GM21360 (cell line): ENCODE measurements at regions not wholly inside any gene's neighbourhood (a gene's known extent, or its start where the extent isn't known, plus 50 kb on each side); places are given as distances from the start of the nearest gene placed in this dataset.

Experiments used
- ATAC-seq: cut with Tn5 transposase; IDR thresholded peaks from one replicate; pipeline ENCODE4 v1.9.1; 2021; ENCODE audit warnings: mild to moderate bottlenecking, moderate library complexity; ENCODE audit not compliant: unreplicated experiment

DNA sequence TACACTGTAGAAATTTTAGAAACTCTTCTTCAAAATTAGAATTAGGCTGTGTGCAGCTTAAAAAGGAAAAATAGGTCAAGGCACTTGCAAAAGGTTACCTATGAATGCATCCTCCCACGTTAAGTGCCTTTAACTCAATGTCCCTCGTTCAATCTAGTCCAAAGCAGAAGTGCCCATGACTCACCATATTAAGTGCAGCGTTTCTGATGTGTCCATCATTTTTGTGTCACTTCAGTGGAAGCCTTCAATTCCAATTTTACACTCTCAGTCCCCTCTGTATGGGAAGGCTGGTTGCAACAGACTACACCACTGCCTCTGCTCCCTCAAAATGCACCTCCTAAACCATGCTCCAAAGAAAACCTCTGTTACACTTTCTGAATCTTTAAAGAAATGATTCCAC lies 53.4 kb downstream of the FOXB1 start:
- no peak for ATAC-seq

DNA sequence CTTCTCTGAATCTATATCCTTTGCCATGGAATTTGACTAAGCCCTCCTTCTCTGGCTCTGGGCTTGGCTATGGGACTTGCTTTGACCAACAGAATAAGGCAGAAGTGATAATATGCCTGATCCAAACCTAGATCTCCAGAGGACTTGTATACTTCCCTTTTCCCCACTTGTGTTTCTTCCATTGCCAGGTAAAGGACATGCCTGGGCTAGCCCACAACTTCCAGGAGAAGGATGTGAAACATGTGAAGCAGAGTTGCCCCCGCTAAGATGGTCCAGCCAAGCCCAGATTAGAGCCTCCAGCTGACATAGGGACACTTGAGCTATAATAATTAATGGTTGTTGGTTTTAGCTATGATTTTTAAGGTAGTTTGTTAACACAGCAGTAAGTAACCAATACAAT lies 55.1 kb downstream of the FOXB1 start:
- ATAC-seq: no peak

DNA sequence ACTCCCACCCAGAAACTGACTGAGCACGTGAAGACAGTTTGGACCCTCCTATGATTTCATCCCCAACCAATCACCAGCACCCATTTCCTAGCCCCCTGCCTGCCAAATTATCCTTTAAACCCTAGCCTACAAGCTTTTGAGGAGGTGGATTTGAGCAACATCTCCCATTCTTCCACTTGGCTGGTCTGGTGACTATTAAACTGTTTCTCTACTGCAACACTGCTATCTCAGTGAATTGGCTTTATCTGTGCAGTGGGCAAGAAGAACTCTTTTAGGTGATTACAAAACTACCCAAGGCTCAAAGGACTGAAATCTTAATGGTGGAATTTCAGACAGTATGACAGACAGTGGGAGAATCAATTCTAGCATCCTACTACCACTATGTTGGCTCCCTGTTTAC lies 57.6 kb downstream of the FOXB1 start:
- ATAC-seq: no peak

DNA sequence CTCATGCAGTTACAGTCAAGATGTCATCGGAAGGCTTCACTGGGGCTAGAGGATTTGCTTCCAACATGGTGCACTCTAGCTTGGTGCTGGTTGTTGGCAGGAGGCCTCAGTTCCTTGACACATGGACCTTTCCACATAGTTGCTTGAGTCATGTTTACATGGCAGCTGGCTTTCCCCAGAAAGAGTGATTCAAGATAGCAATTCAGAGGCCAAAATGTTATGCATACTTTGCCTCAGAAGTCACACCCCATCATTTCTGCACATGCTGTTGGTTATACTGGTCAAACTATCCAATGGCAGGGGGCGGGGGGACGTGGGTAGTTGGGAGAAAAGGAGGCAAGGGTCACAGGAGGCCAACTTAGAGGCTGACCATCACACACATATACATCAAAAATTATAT lies 58.7 kb downstream of the FOXB1 start:
- no peak for ATAC-seq

DNA sequence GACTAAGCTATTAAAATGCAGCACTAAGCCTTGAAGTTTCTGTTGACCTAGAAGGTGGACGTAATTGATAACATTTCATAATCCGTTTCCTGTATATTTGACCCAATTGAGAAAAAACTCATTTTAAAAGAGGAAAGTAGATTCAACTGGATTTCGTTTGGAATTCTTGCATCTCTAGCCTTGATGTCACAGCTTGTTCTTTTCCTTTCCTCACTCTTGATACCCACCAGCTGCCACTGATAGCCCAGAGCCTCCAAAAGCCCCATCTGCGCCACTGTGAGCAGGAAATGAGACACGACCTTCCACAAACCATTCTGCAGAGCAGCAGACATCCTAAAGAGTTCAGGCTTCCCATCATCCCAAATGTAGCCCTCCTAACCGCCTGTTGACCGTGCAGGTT lies 61.8 kb downstream of the FOXB1 start:
- ATAC-seq: no peak

DNA sequence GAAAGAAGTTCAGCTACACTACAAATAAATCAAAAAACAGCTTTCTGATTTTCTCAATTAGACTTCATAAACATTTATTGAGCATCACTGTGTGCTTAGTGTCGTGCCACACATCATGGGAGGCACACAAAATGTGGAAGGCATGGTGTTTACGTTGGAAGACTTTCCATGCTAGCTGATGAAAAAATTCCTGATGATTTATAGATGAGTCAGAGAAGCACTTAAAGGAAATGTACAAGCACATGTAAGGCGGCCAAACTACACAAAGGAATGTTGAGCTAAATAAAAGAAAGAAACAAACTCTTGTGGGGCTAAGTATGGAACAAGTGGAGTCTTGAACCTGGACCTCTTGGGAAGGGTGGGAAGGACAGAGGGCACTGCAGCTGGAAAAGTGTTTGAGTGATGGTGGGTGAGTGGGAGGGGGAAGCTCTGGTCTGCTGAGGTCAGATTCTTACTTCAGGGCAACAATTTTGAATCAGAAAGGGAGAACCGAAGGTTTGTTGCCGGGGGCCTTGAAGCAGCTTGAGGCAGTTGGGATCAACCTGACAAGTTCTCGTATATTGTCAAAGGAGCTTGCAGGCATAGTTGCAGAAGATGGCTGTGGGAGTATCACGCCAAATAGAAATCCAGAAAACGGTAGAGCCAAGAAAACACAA lies 66.9 kb downstream of the FOXB1 start:
- no peak for ATAC-seq

DNA sequence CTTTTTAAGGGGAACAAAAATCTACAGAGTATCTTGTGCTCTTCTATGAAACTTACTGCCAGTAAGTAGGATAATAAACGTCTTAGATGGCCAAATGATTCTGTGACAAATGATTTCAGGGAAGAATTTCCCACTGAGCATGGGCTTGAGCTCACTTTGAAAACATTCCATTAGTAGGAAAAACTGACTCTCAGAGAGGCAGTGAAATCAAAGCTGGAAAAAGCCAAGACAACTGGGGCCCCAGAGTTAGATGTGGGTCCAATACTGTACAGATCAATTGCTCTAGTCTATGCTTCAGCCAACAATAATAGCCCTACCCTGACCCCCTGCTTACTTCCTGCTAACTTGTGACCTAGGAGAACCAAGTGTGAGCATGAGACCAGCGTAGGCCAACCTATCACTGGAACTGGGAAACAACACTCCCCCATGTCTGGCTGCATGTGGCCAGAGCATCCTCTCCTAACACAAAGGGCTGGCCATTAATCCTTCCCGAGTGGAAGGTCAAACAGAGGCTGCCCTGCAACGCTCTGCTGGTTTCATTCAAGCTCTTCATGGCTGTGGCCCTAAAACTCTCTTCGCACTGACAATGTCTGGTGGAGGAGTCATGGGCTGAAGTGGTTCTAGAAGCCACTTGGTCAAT lies 68.8 kb downstream of the FOXB1 start:
- ATAC-seq: no peak

DNA sequence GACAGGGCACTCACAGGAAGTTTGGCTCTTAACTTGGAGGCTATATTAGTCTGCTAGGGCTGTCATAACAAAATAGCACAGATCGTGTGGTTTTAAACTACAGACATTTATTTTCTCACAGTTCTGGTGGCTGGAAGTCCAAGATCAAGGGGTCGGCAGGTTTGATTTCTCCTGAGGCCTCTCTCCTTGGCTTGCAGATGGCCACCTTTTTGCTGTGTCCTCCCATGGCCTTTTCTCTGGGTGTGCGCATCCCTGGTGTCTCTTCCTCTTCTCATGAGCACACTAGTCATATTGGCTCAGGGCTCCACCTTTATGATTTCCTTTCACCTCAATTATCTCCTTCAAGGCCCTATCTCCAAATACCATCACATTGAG lies 69.3 kb downstream of the FOXB1 start:
- ATAC-seq: no peak

DNA sequence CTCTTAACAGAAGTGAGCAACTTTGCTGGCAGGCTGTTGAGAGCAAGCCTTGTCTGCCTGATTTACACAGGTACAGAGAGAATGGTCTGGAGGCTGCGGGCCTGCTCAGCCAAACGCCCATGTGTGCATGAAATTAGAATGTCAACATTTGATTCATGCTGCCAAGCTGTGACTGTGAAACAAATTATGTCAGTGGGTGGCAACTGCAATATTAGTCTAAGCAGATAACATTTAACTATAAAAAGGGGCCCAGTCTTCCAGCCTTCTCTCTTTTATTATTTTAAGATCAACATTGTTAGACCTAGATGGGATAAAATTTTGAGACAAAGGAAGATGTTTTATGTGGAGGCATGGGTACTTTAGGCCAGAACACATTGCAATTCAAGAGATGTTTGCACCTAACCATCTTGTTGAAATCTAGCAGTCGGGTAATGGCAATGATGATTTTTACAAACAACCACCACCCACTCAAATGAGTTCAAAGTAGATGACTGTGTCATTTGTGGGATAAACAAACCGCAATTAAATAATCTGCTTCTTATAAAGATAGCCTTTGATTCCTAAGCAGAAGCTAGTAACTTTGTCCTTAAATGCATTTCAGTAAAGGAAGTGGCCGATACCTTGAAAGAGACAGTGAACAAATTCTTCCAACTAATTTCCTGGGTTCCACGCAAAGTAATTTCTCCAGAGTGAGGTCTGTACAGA lies 70.2 kb downstream of the FOXB1 start:
- ATAC-seq: no peak

DNA sequence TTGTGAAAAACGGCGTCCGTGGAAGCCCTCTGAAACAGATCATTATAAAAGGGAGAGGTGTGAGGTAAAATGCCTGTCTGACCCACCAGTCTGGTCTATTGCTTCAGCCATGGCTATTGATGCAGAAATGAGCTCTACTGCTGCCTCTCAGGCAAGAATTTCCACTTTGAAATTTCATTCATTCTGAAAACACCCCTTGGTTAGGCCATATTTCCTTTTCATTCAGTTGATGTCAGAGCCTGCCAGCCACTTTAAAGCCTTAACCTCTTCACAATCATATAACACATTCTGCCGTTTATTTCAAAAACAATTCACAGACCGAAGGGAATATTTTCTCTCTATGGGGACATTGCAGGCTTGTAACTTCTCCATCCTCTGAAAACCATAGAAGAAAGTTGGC lies 71.9 kb downstream of the FOXB1 start:
- no peak for ATAC-seq

DNA sequence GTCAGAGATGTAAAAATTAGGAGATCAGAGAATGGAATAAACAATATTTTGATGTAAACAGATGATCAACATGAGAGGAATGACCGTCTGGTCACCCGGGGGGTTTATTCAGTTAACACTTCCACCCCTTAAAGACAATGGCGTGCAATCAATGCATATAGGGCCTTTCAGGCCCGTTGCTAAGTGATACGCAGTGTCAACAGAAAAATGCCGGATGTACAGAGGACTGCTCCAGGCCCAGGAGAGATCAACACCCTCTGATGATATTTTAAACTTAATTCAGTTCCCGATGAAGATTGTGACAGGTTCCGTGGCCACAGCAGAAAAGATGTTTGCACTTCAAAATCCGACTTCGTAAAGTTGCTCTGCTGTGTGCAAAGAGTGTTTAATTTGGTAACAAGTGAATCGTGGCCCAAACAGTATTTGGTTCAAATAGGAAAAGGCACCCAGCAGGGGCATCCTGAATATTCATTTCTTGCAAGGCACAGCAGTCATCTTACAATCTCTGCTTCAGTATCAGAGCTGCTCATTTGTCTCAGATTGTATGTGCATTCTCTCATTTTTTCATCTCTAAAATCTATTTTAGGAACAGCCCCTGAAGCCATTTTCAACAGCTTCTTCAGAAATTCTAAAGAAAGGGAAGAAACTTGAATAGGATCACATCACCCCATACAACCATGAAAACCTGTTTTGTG lies 72.6 kb downstream of the FOXB1 start:
- ATAC-seq: no peak

DNA sequence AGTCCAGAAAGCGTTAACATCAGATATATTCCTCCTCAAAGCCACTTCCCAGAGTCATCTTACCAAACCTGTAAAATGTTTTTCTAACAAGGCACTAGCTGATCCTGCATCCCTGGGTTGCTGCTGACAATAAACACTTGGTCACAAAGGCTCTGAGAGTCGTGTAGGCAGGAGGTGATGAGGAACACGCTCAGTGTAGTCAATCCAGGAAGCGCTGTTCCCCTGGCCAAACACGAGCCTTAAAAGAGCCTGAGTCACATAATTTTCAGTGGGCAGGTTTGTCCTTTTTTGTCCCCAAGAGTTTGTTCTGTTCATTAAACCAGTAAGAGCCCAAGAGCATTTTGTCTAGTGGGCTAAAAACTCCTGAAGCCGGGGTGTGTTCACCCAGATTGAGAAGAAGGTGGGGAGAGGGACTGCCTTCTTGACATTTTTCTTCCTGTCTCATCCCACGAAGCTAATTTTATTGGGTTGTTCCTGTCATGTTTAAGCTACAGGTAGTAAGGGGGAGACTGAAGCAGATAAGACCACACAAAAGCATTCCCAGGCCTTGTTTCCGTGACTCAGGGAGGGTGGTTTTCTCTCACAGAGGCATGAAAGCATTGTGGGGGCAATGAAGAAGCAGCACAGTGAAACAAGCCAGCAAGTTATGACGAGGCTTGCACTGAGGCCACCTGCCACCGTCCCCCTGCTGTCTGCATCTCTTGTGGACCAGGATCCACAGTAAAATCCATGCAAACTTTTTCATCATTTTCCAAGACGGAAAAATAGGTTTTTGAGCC lies 73.7 kb downstream of the FOXB1 start:
- no peak for ATAC-seq

DNA sequence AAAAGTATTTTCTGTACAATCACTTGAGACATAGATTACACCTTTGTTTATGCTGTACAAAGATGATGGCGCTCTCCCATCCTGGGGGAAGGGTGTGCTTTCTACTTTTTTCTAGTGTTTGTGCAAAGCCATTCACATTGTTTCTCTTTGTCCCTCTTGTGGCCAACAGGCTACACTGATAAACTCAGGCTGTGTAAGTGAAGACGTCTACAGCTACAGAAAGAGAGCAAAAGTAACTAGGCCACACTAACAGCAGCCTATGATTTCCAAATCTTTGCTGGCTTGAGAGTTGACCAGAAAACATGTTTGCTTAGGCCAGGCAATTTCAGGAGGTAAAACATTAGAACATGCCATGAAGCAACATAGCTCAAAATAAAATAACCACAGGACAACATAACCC lies 75.1 kb downstream of the FOXB1 start:
- no peak for ATAC-seq

DNA sequence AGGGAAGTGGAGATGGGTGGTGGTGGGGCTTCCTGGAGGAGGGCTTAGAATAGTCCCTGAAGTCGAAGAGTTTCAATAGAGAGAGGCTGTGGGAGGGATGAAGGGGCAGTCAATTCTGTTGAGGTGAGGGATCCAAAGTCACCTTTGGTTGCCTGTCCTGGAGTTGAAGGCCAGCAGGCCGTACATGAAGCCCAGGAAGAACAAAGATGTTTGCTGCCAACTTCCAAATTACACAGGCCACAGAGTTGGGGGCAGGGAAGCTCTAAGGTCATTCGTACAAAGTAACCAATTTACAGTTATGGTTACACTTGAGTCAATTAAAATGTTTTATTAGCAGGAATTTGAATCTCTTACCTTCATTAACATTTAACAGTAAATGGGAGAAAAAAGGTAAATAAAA lies 77.9 kb downstream of the FOXB1 start:
- ATAC-seq: no peak

DNA sequence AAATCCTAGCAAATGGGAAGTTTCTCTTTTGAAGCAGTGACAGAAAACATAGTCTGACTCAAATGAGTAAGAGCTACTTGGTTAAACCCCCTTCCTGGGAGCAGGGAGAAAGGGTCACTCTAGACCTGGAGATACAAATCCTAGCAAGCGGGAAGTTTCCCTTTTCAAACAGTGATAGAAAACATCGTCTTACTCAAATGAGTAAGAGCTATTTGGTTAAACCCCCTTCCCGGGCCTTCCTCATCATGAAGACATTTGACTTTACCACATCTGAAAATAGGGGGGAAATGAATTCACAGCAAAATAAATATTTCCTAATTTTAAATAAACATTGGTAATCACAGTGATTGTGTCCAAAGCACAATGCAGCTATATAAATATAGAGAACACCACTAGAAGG lies 79.2 kb downstream of the FOXB1 start:
- no peak for ATAC-seq

DNA sequence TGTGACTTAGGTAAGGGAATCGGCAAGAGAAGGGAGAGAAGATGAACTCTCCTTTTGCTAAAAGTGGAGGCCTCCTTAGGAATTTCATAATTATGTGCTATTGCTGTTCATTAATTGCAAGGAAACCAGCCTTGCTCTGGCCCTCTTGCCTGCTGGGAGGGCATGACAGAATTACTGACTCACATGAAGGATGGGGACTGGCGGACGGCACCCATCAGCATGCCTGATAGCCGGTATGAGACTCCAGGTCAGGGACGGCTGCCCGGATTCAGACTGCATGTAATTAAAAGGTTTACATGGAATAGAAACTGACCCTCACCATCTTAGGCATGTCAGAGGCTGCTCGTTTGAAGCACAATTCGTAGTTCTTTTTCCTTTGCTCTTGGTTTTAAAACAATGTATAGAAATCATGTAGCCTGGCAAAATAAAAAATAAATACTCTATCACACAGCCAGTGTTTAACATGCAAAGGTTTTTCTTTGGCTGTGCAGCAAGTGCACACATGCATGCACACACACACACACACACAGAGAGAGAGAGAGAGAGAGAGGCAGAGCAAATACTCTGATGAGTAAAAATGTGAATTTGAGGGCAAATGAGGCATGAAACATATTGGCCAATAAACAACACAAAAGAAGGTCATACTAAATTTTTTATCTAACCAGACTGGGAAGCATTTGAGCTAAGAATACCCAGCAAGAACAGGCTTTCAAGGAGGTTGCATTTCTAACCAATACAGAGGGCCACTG lies 82.7 kb downstream of the FOXB1 start:
- no peak for ATAC-seq

DNA sequence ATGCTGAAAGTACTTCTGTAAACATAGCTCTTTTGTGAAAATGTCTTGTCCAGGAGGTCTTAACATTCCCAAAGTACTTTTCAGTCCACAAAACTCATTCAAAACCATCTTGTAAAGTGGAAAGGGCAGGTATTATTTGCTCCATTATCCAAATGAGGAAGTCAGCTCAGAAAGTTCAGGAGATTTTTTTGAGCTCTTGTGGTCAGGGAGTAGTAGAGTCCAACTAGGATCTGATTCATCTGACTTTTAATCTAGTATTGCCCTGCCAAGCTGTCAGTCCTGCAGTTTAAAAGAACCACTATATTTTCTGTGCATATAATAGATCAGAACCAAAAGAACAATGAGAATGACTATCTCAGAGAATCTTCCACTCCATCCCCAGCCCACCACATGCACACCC lies 83.5 kb downstream of the FOXB1 start:
- ATAC-seq: no peak

DNA sequence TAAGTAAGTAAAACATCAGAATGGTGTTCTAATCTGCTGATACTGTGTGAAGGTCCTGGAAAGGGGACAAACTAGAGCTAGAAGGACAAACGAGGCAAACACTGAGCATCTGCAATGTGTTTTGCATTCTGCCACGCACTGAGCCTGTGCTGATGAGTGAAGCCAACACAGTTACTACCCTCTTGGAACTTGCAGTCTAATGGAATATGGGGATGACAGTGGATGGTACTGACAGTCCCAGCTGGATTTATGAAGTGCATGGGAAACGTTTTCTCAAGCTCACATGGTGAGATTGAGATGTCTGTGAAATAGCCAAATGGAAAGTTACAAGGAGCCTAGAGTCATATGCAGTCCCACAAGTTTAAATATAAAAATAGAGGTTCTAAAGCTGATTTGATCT lies 86.6 kb downstream of the FOXB1 start:
- ATAC-seq: no peak

DNA sequence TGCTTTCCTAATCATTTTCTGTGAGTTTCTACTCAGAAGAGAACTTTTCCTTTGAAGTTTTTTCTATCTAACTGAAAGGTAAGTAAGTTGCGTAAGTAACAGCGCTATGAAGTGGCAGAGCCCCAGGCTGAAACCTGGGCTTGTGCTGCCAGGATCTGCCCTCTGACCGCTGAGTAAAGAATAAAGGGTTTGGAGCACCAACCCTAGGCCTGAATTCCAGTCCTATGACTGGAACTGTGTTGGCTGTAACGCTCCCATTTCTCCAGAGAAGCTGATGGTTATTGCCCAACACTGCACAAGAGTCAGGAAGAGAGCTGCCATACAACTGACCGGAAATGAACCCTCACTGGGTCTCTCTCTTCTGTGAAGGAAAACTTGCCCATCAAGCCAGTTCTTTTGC lies 87.0 kb downstream of the FOXB1 start:
- ATAC-seq: no peak

DNA sequence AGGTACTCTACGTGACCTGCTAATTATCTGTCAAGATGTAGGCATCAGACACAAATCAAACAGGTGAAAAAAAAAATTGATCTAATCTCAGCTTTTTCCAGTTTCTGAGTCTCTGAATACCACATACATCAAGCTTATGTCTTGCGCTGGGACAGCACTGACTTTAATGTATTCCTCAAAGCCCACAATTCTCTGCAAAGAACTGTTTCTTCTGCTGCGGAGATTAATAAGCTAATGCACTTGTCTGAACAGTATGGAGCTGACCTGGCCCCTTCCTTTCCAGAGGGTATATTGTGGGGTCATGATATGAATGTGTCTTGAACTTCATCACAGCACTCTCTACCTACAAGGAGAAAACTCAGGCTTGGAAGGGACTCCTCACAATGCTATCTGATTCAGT lies 87.8 kb downstream of the FOXB1 start:
- no peak for ATAC-seq
